Activated T-cell treated with anti-CD3 and anti-CD28 coated beads, Interleukin-2, amount 50 U/mL, for 48 hours (primary cell): ENCODE measurements at regions not wholly inside any gene's neighbourhood (a gene's known extent, or its start where the extent isn't known, plus 50 kb on each side); places are given as distances from the start of the nearest gene placed in this dataset.
"Not testable (repeated sequence)": the region's sequence is repeated elsewhere in the genome, so short reads cannot be mapped to it uniquely, and the experiment has no call there.

Experiments used
- DNase-seq, 2 experiments: peaks; one replicate each; pipeline ENCODE4 v3.0.0-alpha.2; 2020

- not testable (repeated sequence) for DNase-seq
These were observed 90.8 kb upstream of the EMCN start for GRCh38 chr4:100608651-100609050.

DNA sequence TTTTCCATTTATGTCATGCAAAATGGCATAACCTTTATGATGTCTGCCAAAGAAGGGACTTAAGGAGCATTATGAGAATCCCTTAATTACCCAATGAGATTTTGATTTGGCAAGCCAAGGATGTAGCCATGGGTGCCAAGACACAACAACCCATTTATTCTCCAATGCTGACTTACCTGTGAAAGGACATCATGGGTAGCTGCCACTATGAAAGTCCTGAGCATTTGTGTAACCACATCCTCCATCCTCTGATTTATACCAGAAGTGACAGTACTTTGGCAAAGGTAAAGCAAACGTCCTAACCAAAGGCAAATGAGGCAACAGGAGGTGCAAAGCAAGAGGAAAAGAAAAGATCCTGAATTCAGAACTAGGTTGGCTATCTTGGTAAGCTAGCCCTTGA lies 87.3 kb upstream of the EMCN start:
- no peak for DNase-seq

DNA sequence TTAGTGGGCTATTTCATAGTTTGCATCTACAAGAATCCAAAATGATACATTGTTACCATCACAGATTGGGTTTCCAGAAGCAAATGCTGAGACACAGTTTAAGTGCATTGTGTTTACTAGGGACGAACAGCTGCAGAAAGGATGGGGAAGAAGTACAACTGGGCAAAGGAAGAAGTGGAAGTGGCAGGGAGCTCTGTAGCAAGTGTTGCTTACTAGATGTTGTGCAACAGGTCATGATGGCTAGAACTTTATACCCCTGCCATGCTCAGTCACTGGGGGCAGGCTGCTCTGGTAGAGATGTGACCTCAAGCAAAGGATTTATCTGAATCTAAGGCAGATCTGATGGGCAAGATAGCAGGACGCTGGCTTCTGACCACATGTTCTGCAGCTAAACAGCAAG lies 76.1 kb upstream of the EMCN start:
- DNase-seq, result no peak

DNA sequence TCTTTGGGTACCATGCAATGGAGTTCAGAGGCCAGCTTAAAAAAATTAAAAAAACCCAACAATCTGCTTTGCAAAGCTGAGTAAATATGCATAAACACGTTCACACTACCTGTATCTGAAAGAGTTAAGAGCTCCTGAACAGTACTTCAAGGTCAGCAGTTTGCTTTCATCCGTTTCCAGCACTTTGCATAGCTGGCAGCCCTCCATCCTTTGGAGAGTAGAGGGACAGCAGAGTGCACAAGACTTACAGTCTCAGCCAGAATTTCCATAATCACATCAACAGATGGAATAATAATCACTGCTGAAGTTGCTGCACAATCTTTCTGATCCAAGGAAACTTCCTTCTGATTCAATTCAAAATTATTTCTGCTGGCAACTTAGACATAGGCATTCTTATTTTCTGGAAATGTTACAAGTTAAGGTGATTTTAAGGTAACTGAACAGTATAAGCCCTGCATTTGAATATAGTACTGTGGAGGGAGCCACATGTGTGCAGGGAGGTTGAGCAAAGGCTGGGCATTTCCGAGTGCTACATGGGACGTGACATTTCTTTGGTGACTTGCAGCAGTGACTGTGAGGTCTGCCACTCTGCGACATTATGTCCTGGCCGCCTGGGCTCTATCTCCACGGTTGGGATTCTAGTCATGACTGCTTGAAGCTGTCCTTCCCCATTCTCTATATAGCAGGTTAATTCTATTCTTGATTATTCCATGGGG lies 73.5 kb upstream of the EMCN start:
- no peak for DNase-seq

GRCh38 chr4:100590325-100590724 lies 72.5 kb upstream of the EMCN start:
- DNase-seq, result no peak

DNA sequence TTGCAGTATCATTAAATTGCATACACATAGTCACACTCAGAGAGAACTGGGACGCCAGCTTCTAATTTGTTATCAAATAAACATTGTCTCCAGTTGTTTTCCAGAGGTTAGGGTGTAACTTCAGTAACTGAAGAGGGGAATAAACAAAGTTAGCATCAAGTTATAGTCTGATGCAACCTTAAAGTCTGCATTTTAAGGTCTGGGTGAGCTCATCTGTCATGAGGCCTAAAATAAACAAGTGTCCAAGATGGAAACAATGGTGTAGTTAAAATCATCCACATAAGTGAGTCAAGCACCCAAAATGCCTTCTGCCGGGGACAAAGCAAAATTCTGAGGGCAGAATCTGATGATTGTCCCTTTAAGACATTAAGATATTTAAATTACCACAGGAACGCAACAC lies 70.3 kb upstream of the EMCN start:
- DNase-seq, result no peak

DNA sequence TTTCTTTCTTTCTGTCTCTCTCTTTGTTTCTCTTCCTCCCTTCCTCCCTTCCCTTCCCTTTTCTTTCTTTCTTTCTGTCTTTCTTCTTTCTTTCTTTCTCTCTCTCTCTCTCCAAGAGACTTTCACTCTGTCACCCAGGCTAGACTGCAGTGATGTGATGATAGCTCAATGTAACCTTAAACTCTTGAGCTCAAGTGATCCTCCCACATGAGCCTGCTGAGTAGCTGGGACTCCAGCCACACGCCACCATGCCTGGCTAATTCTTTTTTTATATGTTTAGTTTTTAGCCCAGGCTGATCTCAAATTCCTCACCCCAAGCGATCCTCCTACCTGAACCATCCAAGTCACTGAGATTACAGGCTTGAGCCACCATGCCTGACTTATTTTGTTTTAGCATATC lies 64.3 kb upstream of the EMCN start:
- no peak for DNase-seq

GRCh38 chr4:100581337-100581736 lies 63.5 kb upstream of the EMCN start:
- no peak for DNase-seq

- DNase-seq, result no peak
These were observed 58.7 kb upstream of the EMCN start for GRCh38 chr4:100576570-100576969.

- no peak for DNase-seq
These were observed 56.8 kb upstream of the EMCN start for GRCh38 chr4:100574607-100575006.

GRCh38 chr4:100569196-100569595 lies 51.4 kb upstream of the EMCN start:
- no peak for DNase-seq
